ENCODE measurements at regions not wholly inside any gene's neighbourhood (a gene's known extent, or its start where the extent isn't known, plus 50 kb on each side); places are given as distances from the start of the nearest gene placed in this dataset.

DNA sequence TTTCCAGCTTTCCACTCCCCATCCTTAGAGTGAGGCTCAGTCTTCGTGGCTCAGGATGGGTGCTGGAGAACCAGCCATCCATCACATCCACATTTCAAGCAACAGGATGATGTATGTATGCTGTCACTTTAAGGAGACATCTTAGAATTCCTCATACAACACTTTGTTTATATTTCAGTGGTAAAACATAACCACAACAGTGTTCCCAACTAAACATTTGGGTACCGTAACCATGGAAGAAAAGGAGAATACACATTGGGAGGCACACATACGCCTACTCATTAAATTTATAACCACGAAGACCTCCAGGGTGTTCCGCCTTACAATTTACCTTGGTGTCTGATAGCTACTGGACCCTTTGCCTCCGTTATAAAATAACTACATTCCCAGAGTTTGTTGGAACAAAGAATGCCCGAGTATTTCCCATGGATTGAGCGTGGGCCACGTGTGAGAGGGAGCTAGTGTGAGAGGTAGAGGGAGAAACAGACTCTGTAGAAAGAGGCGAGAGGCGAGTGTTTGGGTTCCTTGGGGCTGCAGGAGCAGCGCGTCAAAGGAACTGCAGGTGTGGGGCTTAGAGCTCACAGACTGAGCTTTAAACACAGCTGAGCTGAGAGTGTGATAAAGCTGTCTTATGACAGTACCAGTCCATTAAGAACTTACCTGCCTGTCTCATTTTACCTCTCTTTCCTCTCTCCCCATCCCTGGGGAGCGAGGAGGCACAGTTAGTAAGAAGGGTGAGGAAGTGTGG, 111.5 kb upstream of the USP24 start:
- Histone ChIP-seq H3K36me3 (replicated peaks in 1 of 2; ENCODE audit: insufficient read depth in 1 of 2, low read depth in 2 of 2) (no peaks in the 10 kb centered on the region), H3K4me1 (no peaks in the 10 kb centered on the region), H3K9me3 (no peaks in the 10 kb centered on the region), H3K27ac (no peak overlapping the region), H3K27me3 (no peaks in the 10 kb centered on the region), H3K4me3 (no peak overlapping the region)
- ATAC-seq (no peak), DNase-seq (no peak)
- 53 to 60% methylated on average over 14 of the region's 14 CpGs for WGBS, 2 donors
- TF ChIP-seq, protein P1, sequence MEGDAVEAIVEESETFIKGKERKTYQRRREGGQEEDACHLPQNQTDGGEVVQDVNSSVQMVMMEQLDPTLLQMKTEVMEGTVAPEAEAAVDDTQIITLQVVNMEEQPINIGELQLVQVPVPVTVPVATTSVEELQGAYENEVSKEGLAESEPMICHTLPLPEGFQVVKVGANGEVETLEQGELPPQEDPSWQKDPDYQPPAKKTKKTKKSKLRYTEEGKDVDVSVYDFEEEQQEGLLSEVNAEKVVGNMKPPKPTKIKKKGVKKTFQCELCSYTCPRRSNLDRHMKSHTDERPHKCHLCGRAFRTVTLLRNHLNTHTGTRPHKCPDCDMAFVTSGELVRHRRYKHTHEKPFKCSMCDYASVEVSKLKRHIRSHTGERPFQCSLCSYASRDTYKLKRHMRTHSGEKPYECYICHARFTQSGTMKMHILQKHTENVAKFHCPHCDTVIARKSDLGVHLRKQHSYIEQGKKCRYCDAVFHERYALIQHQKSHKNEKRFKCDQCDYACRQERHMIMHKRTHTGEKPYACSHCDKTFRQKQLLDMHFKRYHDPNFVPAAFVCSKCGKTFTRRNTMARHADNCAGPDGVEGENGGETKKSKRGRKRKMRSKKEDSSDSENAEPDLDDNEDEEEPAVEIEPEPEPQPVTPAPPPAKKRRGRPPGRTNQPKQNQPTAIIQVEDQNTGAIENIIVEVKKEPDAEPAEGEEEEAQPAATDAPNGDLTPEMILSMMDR (IDR thresholded peaks at IDR 0.05) = no peak
- TF ChIP-seq POLR2A (IDR thresholded peaks at IDR 0.05) = no peak
- intact Hi-C loops (cut with DNase I) = no loop called here

DNA sequence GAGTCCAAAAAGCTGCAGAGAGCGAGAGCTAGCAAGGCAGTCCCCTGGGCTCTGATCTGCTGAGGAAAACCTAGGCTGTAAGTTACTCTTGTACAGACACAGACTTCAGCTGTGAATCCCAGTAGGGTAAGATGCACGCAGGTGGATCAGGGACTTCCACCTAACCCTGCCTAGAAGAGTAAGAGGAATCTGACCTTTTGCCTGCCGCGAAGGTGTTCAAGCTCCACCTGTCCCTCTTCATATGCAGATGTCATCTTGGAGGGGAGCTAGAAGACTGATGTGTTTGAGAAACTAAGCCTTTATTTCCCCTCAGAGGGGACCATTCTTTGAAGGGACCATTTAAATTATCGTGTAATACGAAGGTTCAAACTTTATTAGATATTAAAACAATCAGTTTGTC, 108.6 kb upstream of the USP24 start:
- Histone ChIP-seq H3K4me1 (no peaks in the 10 kb centered on the region), H3K9me3 (no peaks in the 10 kb centered on the region), H3K36me3 (replicated peaks in 1 of 2; ENCODE audit: insufficient read depth in 1 of 2, low read depth in 2 of 2) (no peaks in the 10 kb centered on the region), H3K27me3 (no peaks in the 10 kb centered on the region), H3K4me3 (no peak overlapping the region), H3K27ac (no peak overlapping the region)
- WGBS, 2 donors = 60 to 81% methylated on average over 6 of the region's 6 CpGs
- ATAC-seq = no peak
- DNase-seq = no peak
- TF ChIP-seq, protein P1 (IDR thresholded peaks at IDR 0.05) = no peak
- no peak for TF ChIP-seq POLR2A (IDR thresholded peaks at IDR 0.05)
- intact Hi-C loops (cut with DNase I) = no loop called here

DNA sequence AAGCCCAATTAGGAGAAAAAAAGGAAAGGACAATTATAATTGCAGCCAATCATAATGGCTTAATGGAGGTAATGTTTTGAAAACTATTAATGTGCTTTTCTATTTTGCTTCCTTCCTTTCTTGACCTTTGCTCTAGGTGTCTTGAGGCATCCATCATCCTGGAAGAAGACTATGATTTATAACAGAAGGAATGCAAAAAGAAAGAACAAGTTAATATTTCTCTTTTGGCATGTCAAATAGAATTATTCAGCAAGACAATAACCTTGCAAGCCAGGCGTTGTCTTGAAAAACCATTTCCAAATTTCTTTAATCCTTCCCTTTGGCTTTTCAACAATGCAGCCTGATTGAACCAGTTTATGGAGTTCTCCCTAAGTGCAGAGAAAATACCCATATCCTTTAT, 107.7 kb upstream of the USP24 start:
- TF ChIP-seq, protein P1 (IDR thresholded peaks at IDR 0.05) = no peak
- TF ChIP-seq POLR2A (IDR thresholded peaks at IDR 0.05) = no peak
- H3K36me3 ChIP-seq (replicated peaks in 1 of 2; ENCODE audit: insufficient read depth in 1 of 2, low read depth in 2 of 2) = no peaks in the 10 kb centered on the region
- H3K4me1 ChIP-seq = no peaks in the 10 kb centered on the region
- H3K27ac ChIP-seq = no peak overlapping the region
- ATAC-seq (no peak), DNase-seq (no peak)
- no peaks in the 10 kb centered on the region for H3K27me3 ChIP-seq
- H3K9me3 ChIP-seq = no peaks in the 10 kb centered on the region
- 84 to 88% methylated on average over 1 of the region's 1 CpG for WGBS, 2 donors
- intact Hi-C loops (cut with DNase I) = no loop called here
- H3K4me3 ChIP-seq = no peak overlapping the region

DNA sequence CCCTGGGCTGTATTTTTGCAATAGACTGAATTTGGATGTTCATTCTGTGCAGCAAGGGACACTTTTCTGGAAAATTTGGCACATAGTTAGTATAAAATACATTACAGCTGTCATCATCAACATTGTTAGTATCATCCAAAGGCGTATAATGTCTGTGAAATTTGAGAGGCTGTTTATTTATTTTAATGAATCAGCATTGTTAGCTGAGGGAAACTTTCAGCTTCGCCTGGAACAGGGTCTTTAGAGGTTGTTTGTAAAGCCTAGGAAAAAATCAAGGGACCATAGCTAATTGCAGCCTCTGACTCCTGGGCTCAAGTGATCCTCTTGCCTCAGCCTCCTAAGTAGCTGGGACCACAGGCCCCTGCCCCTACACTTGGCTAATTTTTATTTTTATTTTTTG, 106.8 kb upstream of the USP24 start:
- no peak for DNase-seq
- 67 to 68% methylated on average over 2 of the region's 2 CpGs for WGBS, 2 donors
- no peaks in the 10 kb centered on the region for H3K36me3 ChIP-seq (replicated peaks in 1 of 2; ENCODE audit: insufficient read depth in 1 of 2, low read depth in 2 of 2)
- H3K4me3 ChIP-seq = no peak overlapping the region
- no peaks in the 10 kb centered on the region for H3K27me3 ChIP-seq
- no peak for ATAC-seq
- no peak overlapping the region for H3K27ac ChIP-seq
- H3K9me3 ChIP-seq = no peaks in the 10 kb centered on the region
- intact Hi-C loops (cut with DNase I) = no loop called here
- no peak for TF ChIP-seq POLR2A (IDR thresholded peaks at IDR 0.05)
- TF ChIP-seq, protein P1 (IDR thresholded peaks at IDR 0.05) = no peak
- no peaks in the 10 kb centered on the region for H3K4me1 ChIP-seq

DNA sequence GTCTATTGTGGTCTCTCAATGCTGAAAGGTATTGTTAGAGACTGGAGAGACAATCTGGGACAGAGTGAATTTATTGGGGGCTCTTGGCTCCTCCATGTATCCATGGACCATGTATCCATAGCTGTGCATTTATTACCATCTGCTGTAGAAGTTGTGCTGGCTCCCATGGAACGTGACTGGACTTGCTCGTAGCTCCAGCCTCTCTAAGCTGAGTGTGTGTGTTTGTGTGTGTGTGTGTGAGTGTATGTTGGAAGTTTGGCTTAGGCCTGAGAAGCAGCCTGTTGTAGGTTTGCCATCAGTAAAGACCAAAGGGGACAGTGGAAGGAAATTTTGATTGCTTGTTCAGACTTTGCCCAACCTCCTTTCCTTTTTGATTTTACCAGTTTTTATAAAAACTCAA, 105.7 kb upstream of the USP24 start:
- no peaks in the 10 kb centered on the region for H3K36me3 ChIP-seq (replicated peaks in 1 of 2; ENCODE audit: insufficient read depth in 1 of 2, low read depth in 2 of 2)
- intact Hi-C loops (cut with DNase I) = no loop called here
- TF ChIP-seq, protein P1 (IDR thresholded peaks at IDR 0.05) = no peak
- no peak for TF ChIP-seq POLR2A (IDR thresholded peaks at IDR 0.05)
- DNase-seq = no peak
- no peak for ATAC-seq
- WGBS, 2 donors = 70 to 83% methylated on average over 2 of the region's 2 CpGs
- H3K4me3 ChIP-seq = no peak overlapping the region
- no peaks in the 10 kb centered on the region for H3K9me3 ChIP-seq
- no peak overlapping the region for H3K27ac ChIP-seq
- H3K27me3 ChIP-seq = no peaks in the 10 kb centered on the region
- no peaks in the 10 kb centered on the region for H3K4me1 ChIP-seq
